ENCODE measurements at regions not wholly inside any gene's neighbourhood (a gene's known extent, or its start where the extent isn't known, plus 50 kb on each side); places are given as distances from the start of the nearest gene placed in this dataset.

DNA sequence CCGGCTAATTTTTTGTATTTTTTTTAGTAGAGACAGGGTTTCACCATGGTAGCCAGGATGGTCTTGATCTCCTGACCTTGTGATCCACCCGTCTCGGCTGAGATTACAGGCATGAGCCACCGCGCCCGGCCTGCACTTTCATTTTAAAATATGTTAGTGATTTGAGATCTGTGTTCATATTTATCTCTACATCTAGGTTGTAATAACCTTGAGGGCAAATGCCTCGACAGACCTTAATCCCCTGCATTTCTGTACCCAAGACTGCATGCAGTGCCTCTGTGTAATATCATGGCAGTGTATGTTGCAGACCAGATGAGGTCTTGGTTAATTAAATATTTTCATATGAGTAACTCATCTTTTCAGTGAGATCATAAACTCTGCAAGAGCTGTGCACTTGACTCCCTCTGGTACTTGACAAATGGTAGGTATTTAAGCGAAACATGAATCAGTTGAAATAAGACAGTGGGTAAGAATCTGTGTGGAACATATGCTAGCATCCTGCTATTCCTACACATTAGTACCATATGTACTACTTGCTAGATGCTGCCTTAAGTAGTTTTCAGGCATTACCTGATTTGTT lies 673.9 kb upstream of the ANKRD30A start:
- WGBS, 2 experiments (ENCODE audit: extremely low coverage in 1 of 2, insufficient coverage in 1 of 2, insufficient read length in 1 of 2, insufficient replicate concordance in 2 of 2, low coverage in 1 of 2, low lambda C conversion rate in 2 of 2, missing lambda C conversion rate in 1 of 2) = 99% methylated on average over 8 of the region's 8 CpGs; no CpG with 5 or more reads in 1 of the 2 experiments
- H3K27me3 ChIP-seq (replicated peaks in 1 of 4; ENCODE audit: control insufficient read depth in 3 of 4, extremely low read depth in 1 of 4, insufficient read depth in 3 of 4, low read length in 3 of 4) = 0 out of 7 replicates have a peak, but pooled peaks cover 0 to 2% (median 0%) of the 10 kb centered on the region in 4 experiments
- no peak for DNase-seq (ENCODE audit: low read depth in 1 of 2, low spot score in 2 of 2)
- no peaks in the 10 kb centered on the region for H3K79me2 ChIP-seq (ENCODE audit: control insufficient read depth in 1 of 2, insufficient read depth in 2 of 2, low read length in 2 of 2)
- H3K27ac ChIP-seq (ENCODE audit: low read depth, low read length) = no peak overlapping the region
- H3K9me3 ChIP-seq (ENCODE audit: insufficient read depth in 2 of 2, low read depth in 1 of 2, low read length in 1 of 2) = peaks cover 0 to 11% of the 10 kb centered on the region in 2 experiments; a peak in 3 of 4 replicates
- no peak overlapping the region for H2BK120ac ChIP-seq (replicated peaks; ENCODE audit: low read depth, low read length)
- no peaks in the 10 kb centered on the region for H3K79me1 ChIP-seq (ENCODE audit: low read depth, low read length)
- no peaks in the 10 kb centered on the region for H4K20me1 ChIP-seq (replicated peaks in 1 of 2; ENCODE audit: control insufficient read depth in 1 of 2, insufficient read depth in 2 of 2, low read length in 2 of 2)
- peaks cover 2% of the 10 kb centered on the region; the same call in 1 of the 2 replicates for H3K23me2 ChIP-seq (ENCODE audit: low read depth, low read length)
- H3K14ac ChIP-seq (ENCODE audit: insufficient read length) = no peak overlapping the region
- no peak overlapping the region for H2BK5ac ChIP-seq (ENCODE audit: low read depth, low read length)
- no peak overlapping the region for H3K56ac ChIP-seq (replicated peaks; ENCODE audit: insufficient read length, low read depth, low read length)
- H3K23ac ChIP-seq (ENCODE audit: insufficient read length) = no peak overlapping the region
- H3K4me3 ChIP-seq (ENCODE audit: extremely low read depth in 1 of 4, insufficient read depth in 2 of 4, low read depth in 3 of 4, low read length in 4 of 4) = no peak overlapping the region
- ChIA-PET POLR2A (ENCODE audit: partially characterized antibody) (no interaction called here), CTCF (ENCODE audit: partially characterized antibody) (no interaction called here)
- H4K8ac ChIP-seq (ENCODE audit: extremely low read depth, insufficient read depth, low read length) = no peak overlapping the region
- H3K4ac ChIP-seq (replicated peaks; ENCODE audit: insufficient read length, low read depth, low read length) = no peak overlapping the region
- no peak for TF ChIP-seq HDAC2 (IDR thresholded peaks at IDR 0.05; ENCODE audit: borderline replicate concordance in 1 of 2, low read depth in 2 of 2, low read length in 2 of 2)
- H2AK5ac ChIP-seq (ENCODE audit: low read depth, low read length) = no peak overlapping the region
- H4K5ac ChIP-seq (ENCODE audit: insufficient read length, low read depth, low read length) = no peak overlapping the region
- no peak overlapping the region for H3K4me2 ChIP-seq (ENCODE audit: insufficient read depth in 1 of 2, low read depth in 2 of 2, low read length in 2 of 2)
- H3K18ac ChIP-seq (ENCODE audit: extremely low read depth, low read length) = no peak overlapping the region
- no peak overlapping the region for H3K9ac ChIP-seq (replicated peaks in 1 of 4; ENCODE audit: extremely low read depth in 1 of 4, low read depth in 3 of 4, low read length in 3 of 4)
- H2BK15ac ChIP-seq (ENCODE audit: low read length) = peak overlapping the region; percentile 9; the same call in 1 of the 2 replicates
- no peak overlapping the region for H2AFZ ChIP-seq (ENCODE audit: low read length)
- H2BK20ac ChIP-seq (ENCODE audit: low read length) = no peak overlapping the region
- no peak for FAIRE-seq
- no peaks in the 10 kb centered on the region for H3K36me3 ChIP-seq (ENCODE audit: control insufficient read depth in 2 of 4, insufficient read depth in 4 of 4, low read length in 3 of 4)
- no peak overlapping the region for H4K91ac ChIP-seq (replicated peaks; ENCODE audit: insufficient read length, low read length)
- no peak overlapping the region for H2BK12ac ChIP-seq (ENCODE audit: low read depth, low read length)
- H3K4me1 ChIP-seq (replicated peaks in 1 of 4; ENCODE audit: control insufficient read depth in 3 of 4, insufficient read depth in 4 of 4, low read length in 3 of 4) = peaks cover 0 to 9% (median 8%) of the 10 kb centered on the region in 4 experiments; a peak in 5 of 7 replicates
